Ovary (tissue), 7 donors: ENCODE measurements at regions not wholly inside any gene's neighbourhood (a gene's known extent, or its start where the extent isn't known, plus 50 kb on each side); places are given as distances from the start of the nearest gene placed in this dataset.

ENCODE experiments used
- DNase-seq, 5 donors: peaks; one replicate each; pipeline ENCODE4 v3.0.0-alpha.2; 2019 to 2020
- H3K27ac ChIP-seq, 2 donors: fragments of 200-600 bp; one replicate each; pipeline versions ENCODE4 v1.5.1 to v1.8.0; 2019 to 2022
- H3K27me3 ChIP-seq: fragments of 200-600 bp; one replicate; pipeline ENCODE4 v1.8.0; 2022
- H3K36me3 ChIP-seq: fragments of 200-600 bp; sonication (generic); one replicate; pipeline ENCODE4 v1.5.1; 2019
- H3K4me1 ChIP-seq: one replicate; pipeline ENCODE4 v1.8.1; 2013; ENCODE audit warnings: mild to moderate bottlenecking, moderate library complexity; ENCODE audit not compliant: insufficient read depth
- H3K4me3 ChIP-seq: fragments of 200-600 bp; sonication (generic); one replicate; pipeline ENCODE4 v1.5.1; 2017
- H3K9me3 ChIP-seq, 2 donors: fragments of 200-600 bp in 1 of 2; sonication (generic) in 1 of 2; one replicate each; pipeline versions ENCODE4 v1.5.1 to v1.8.1; 2013 to 2019; ENCODE audit warnings: mild to moderate bottlenecking in 1 of 2, moderate library complexity in 1 of 2
- EP300 ChIP-seq: sonication (generic); formaldehyde crosslinking; IDR thresholded peaks from one replicate; pipeline ENCODE4 v1.6.1; 2017; ENCODE audit warnings: antibody characterized with exemption
- POLR2A ChIP-seq: fragments of 450-650 bp; IDR thresholded peaks from one replicate; pipeline ENCODE4 v1.6.1; 2017; ENCODE audit warnings: antibody characterized with exemption, mild to moderate bottlenecking, moderate library complexity
- WGBS, 3 donors: extraction: QIAGEN DNeasy Blood & Tissue Kit in 1 of 3; methylation state at CpG; one replicate each; pipeline versions ENCODE4 v1.1.5 to v1.1.7; 2013 to 2017; 5-methylcytosine and 5-hydroxymethylcytosine counted together
- intact Hi-C, 4 donors: fragments of 100-400 bp; cut with DNase I; formaldehyde crosslinking; loops; one replicate each; pipeline versions ENCODE4 v1.11.0 to v1.15.1; 2022 to 2023
- TF ChIP-seq, protein P1 (sequence below), 3 donors: fragments of 450-650 bp in 2 of 3; fragments of 200-600 bp in 1 of 3; IDR thresholded peaks; one replicate each; pipeline versions ENCODE4 v1.5.1 to v1.8.0; 2016 to 2022; ENCODE audit warnings: antibody characterized with exemption in 3 of 3, mild to moderate bottlenecking in 1 of 3
- donor health status: DM: no; HTN: no; CAD: no; lungs with moderate emphysema.
- donor health status: DM: no; HTN: no; CAD: no.
- donor health status: Bipolar disorder and iron deficiency.
- donor health status: DM: no; HTN: no; CAD: no.
- donor health status: DM: yes; HTN: yes; CAD: no.

DNA sequence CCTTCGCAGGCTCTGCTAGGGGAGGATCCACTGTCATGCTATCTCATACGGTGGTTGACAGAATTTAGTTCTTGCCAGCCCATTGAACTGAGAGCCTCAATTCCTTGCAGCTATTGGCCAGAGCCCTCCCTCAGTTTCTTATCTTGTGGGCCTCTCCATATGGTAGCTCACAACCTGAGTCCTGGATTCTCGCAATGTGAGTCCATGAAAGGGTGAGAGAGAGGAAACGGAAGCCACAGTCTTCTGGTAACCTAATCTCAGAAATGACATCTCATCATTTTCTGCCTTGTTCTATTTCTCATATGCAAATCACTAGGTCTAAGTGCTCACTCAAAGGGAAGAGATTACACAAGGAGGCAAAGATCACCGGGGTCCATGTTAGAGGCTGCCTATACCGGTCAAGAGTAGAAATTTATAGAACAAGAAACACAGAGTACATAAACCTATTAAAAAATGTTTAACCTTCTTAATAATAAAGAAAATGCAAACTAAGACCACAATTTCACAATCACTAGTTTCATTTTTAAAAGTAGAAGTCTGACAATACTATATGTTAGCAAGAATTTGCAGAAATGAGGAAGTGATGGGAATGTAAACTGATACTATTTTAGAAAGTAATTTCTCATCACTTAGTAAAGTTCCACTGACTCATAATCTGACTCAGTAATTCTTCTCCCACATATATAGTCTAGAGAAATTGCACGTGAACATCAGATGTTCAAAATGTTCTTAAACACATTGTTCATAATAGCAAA, 378.4 kb upstream of the AGTR1 start:
- Histone ChIP-seq H3K27me3 (no peaks in the 10 kb centered on the region), H3K4me3 (no peak overlapping the region), H3K9me3 (no peaks in the 10 kb centered on the region), H3K4me1 (no peaks in the 10 kb centered on the region), H3K36me3 (no peaks in the 10 kb centered on the region), H3K27ac (no peak overlapping the region)
- TF ChIP-seq, protein P1, sequence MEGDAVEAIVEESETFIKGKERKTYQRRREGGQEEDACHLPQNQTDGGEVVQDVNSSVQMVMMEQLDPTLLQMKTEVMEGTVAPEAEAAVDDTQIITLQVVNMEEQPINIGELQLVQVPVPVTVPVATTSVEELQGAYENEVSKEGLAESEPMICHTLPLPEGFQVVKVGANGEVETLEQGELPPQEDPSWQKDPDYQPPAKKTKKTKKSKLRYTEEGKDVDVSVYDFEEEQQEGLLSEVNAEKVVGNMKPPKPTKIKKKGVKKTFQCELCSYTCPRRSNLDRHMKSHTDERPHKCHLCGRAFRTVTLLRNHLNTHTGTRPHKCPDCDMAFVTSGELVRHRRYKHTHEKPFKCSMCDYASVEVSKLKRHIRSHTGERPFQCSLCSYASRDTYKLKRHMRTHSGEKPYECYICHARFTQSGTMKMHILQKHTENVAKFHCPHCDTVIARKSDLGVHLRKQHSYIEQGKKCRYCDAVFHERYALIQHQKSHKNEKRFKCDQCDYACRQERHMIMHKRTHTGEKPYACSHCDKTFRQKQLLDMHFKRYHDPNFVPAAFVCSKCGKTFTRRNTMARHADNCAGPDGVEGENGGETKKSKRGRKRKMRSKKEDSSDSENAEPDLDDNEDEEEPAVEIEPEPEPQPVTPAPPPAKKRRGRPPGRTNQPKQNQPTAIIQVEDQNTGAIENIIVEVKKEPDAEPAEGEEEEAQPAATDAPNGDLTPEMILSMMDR (IDR thresholded peaks at IDR 0.05) = no peak
- TF ChIP-seq POLR2A (no peak), EP300 (no peak)
- intact Hi-C loops = no loop called here
- WGBS, 3 donors = 58 to 73% (median 68%) methylated on average over 7 of the region's 7 CpGs
- no peak for DNase-seq

DNA sequence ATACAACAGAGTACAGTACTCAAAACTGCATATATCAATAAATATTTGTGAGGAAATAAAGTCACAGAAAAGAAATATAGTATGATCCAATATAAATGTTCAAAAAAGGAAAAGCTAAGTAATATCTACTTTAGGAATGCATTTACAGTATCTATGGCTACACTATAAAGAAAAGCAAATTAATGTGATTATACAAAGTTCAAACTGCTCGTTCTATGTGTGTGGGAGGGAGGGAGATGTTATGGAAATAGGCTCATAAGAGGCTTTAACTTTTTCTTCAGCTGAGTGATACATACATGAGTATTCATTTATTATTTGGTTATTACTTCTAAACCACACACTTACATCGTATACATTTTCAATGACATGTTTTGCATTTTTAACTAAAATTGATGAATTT, 377.7 kb upstream of the AGTR1 start:
- WGBS, 3 donors = 22 to 39% (median 30%) methylated on average over 2 of the region's 2 CpGs
- DNase-seq = no peak
- Histone ChIP-seq H3K36me3 (no peaks in the 10 kb centered on the region), H3K4me3 (no peak overlapping the region), H3K27me3 (no peaks in the 10 kb centered on the region), H3K9me3 (no peaks in the 10 kb centered on the region), H3K4me1 (no peaks in the 10 kb centered on the region), H3K27ac (no peak overlapping the region)
- TF ChIP-seq EP300 = no peak
- TF ChIP-seq POLR2A = no peak
- TF ChIP-seq, protein P1 (IDR thresholded peaks at IDR 0.05) = no peak
- intact Hi-C loops = no loop called here

DNA sequence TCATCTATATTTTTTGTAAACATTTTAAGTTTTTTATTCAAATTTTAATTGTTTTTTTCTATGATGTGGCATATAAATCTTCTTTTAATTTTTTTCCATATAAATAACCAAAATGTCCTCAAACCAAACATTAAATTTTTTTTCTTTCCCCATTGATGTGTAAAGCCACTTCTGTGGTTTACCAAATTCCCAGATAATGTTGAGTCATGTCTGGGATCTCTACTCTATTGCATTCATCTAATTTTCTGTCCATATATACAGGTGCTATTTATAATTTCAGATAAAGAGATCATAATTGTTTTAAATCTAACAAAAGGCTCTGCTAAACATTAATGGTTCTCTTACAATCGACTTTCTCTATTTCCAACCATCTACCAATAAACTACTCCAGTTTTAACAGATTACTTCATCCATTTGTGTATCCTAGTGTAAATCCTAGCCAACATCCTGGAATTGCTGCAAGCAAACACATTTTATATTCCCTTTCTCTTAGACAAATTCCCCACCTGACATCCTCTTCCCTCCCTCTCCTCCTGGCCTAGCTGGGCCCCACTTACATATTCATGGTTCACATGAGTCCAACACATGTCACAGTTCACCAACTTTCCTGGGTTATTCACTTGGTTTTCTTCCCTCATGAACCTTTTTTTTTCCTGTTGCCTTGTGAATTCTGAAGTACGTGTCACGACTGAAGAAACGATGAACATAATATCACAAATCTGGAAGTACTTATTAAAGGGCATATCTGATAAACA, 368.0 kb upstream of the AGTR1 start:
- H3K9me3 ChIP-seq = no peaks in the 10 kb centered on the region
- H3K27me3 ChIP-seq = no peaks in the 10 kb centered on the region
- WGBS, 3 donors = 64 to 82% (median 77%) methylated on average over 4 of the region's 4 CpGs
- no peak for DNase-seq
- H3K36me3 ChIP-seq = no peaks in the 10 kb centered on the region
- TF ChIP-seq EP300 (no peak), POLR2A (no peak)
- TF ChIP-seq, protein P1 (IDR thresholded peaks at IDR 0.05) = no peak
- intact Hi-C loops = no loop called here
- no peak overlapping the region for H3K27ac ChIP-seq
- H3K4me1 ChIP-seq = no peaks in the 10 kb centered on the region
- no peak overlapping the region for H3K4me3 ChIP-seq

DNA sequence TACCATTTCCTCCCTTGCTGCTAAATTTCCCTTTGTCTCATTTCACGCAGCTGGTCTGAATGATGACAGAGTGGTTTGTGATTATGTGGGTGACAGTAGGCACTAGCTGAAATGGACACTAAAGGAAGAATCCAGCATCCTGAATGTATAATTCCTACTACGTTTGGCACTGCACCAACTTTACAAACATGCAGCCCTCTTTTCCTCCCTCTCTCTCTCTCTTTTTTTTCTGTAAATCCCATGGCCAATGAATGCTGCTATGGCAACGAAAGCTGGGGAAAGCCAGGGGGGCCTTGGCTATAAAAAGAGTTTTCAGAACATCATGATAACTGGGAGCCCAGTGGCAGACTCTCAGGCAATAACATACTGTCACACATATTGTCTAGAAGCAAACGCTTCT, 367.2 kb upstream of the AGTR1 start:
- intact Hi-C loops = no loop called here
- WGBS, 3 donors = 65 to 81% (median 77%) methylated on average over 4 of the region's 4 CpGs

More for the DNA sequence above, 367.2 kb upstream of the AGTR1 start:
- Histone ChIP-seq H3K4me3 (no peak overlapping the region), H3K27me3 (no peaks in the 10 kb centered on the region), H3K27ac (no peak overlapping the region), H3K4me1 (no peaks in the 10 kb centered on the region), H3K9me3 (no peaks in the 10 kb centered on the region), H3K36me3 (no peaks in the 10 kb centered on the region)
- no peak for TF ChIP-seq EP300
- no peak for TF ChIP-seq POLR2A
- TF ChIP-seq, protein P1 (IDR thresholded peaks at IDR 0.05) = no peak
- no peak for DNase-seq
